Mesendoderm (in vitro differentiated cells): ENCODE measurements at regions not wholly inside any gene's neighbourhood (a gene's known extent, or its start where the extent isn't known, plus 50 kb on each side); places are given as distances from the start of the nearest gene placed in this dataset.
A peak's percentile ranks its signal among the peaks of the same experiment; 100 is the strongest.
"Not testable (repeated sequence)": the region's sequence is repeated elsewhere in the genome, so short reads cannot be mapped to it uniquely, and the experiment has no call there.

Experiments
- DNase-seq: peaks from one replicate; pipeline ENCODE4 v3.0.0; 2013
- H2AK5ac ChIP-seq: 2 replicates; pipeline ENCODE4 v1.6.1; 2013; ENCODE audit warnings: low read length, inconsistent platforms
- H2BK120ac ChIP-seq: 2 replicates; pipeline ENCODE4 v1.6.1; 2013; ENCODE audit warnings: low read depth, mild to moderate bottlenecking, low read length, moderate library complexity, mixed read lengths
- H2BK15ac ChIP-seq: replicated peaks from 2 replicates; pipeline ENCODE4 v1.6.1; 2013; ENCODE audit warnings: low read depth, mild to moderate bottlenecking, moderate library complexity
- H2BK5ac ChIP-seq: 2 replicates; pipeline ENCODE4 v1.6.1; 2013; ENCODE audit warnings: low read length, inconsistent platforms
- H3K18ac ChIP-seq: 2 replicates; pipeline ENCODE4 v1.6.1; 2013; ENCODE audit warnings: mild to moderate bottlenecking, low read length, mixed read lengths
- H3K23ac ChIP-seq: one replicate; pipeline ENCODE4 v1.6.1; 2013; ENCODE audit warnings: low read length
- H3K27ac ChIP-seq: 2 replicates; pipeline ENCODE4 v1.5.1; 2013; ENCODE audit warnings: low read depth, mild to moderate bottlenecking, inconsistent platforms, low read length, moderate library complexity
- H3K27me3 ChIP-seq: 2 replicates; pipeline ENCODE4 v1.6.1; 2013; ENCODE audit warnings: low read length, control low read depth, mild to moderate bottlenecking, inconsistent platforms; ENCODE audit not compliant: insufficient read depth, poor library complexity
- H3K36me3 ChIP-seq: 2 replicates; pipeline ENCODE4 v1.6.1; 2013; ENCODE audit warnings: low read length, inconsistent platforms; ENCODE audit not compliant: control insufficient read depth, insufficient read depth
- H3K4ac ChIP-seq: one replicate; pipeline ENCODE4 v1.6.1; 2013; ENCODE audit warnings: low read depth, mild to moderate bottlenecking, low read length, moderate library complexity
- H3K4me1 ChIP-seq: 2 replicates; pipeline ENCODE4 v1.6.1; 2013; ENCODE audit warnings: low read depth, low read length, inconsistent platforms; ENCODE audit not compliant: control insufficient read depth
- H3K4me2 ChIP-seq: 2 replicates; pipeline ENCODE4 v1.6.1; 2013; ENCODE audit warnings: low read length
- H3K4me3 ChIP-seq: 2 replicates; pipeline ENCODE4 v1.5.1; 2013; ENCODE audit warnings: mild to moderate bottlenecking, low read length
- H3K56ac ChIP-seq: one replicate; pipeline ENCODE4 v1.6.1; 2013; ENCODE audit warnings: low read length
- H3K79me1 ChIP-seq: 2 replicates; pipeline ENCODE4 v1.6.1; 2013; ENCODE audit warnings: low read length, inconsistent platforms
- H3K79me2 ChIP-seq: 2 replicates; pipeline ENCODE4 v1.6.1; 2013; ENCODE audit warnings: mild to moderate bottlenecking, low read length; ENCODE audit not compliant: control insufficient read depth, insufficient read depth
- H3K9ac ChIP-seq: 2 replicates; pipeline ENCODE4 v1.6.1; 2013; ENCODE audit warnings: low read length, inconsistent platforms
- H4K5ac ChIP-seq: one replicate; pipeline ENCODE4 v1.6.1; 2013; ENCODE audit warnings: low read length
- H4K8ac ChIP-seq: one replicate; pipeline ENCODE4 v1.6.1; 2013; ENCODE audit warnings: low read depth, mild to moderate bottlenecking, control low read depth, low read length, moderate library complexity
- WGBS: extraction: QIAGEN DNeasy Blood & Tissue Kit; methylation state at CpG from one replicate; pipeline ENCODE4 v1.1.7; 2013; ENCODE audit warnings: low lambda C conversion rate, missing lambda C conversion rate; ENCODE audit not compliant: insufficient coverage; ENCODE audit errors: extremely low coverage; 5-methylcytosine and 5-hydroxymethylcytosine counted together

GRCh38 chr9:89861371-89861770 lies 256.6 kb downstream of the GADD45G start:
- H3K23ac ChIP-seq, H3K79me2 ChIP-seq, H3K36me3 ChIP-seq, H3K79me1 ChIP-seq, H2BK120ac ChIP-seq, H2BK15ac ChIP-seq, H3K9ac ChIP-seq, H3K56ac ChIP-seq, DNase-seq, H3K18ac ChIP-seq, H3K4me3 ChIP-seq, H4K5ac ChIP-seq, H3K27me3 ChIP-seq, H4K8ac ChIP-seq, H3K4me2 ChIP-seq, H3K4ac ChIP-seq, H2BK5ac ChIP-seq, H3K27ac ChIP-seq, H3K4me1 ChIP-seq, H2AK5ac ChIP-seq: not testable (repeated sequence)
- no CpG with 5 or more reads among the region's 5 CpGs for WGBS

GRCh38 chr9:89862316-89862715 lies 257.5 kb downstream of the GADD45G start:
- Histone ChIP-seq H3K4ac (no peak overlapping the region), H3K23ac (no peak overlapping the region), H3K27me3 (no peaks in the 10 kb centered on the region), H4K5ac (no peak overlapping the region), H2AK5ac (no peak overlapping the region), H3K18ac (no peak overlapping the region), H3K79me1 (no peaks in the 10 kb centered on the region), H2BK120ac (no peak overlapping the region), H3K36me3 (no peaks in the 10 kb centered on the region), H3K9ac (no peak overlapping the region), H2BK5ac (no peak overlapping the region), H4K8ac (no peak overlapping the region), H3K27ac (no peak overlapping the region), H2BK15ac (no peak overlapping the region), H3K4me3 (no peak overlapping the region), H3K79me2 (no peaks in the 10 kb centered on the region), H3K56ac (no peak overlapping the region), H3K4me1 (peaks cover 6% of the 10 kb centered on the region), H3K4me2 (no peak overlapping the region)
- no CpG with 5 or more reads among the region's 4 CpGs for WGBS
- DNase-seq, result no peak

- Histone ChIP-seq H3K79me2 (no peaks in the 10 kb centered on the region), H2BK15ac (no peak overlapping the region), H4K8ac (no peak overlapping the region), H3K23ac (no peak overlapping the region), H3K4me3 (no peak overlapping the region), H3K18ac (no peak overlapping the region), H3K9ac (no peak overlapping the region), H3K27me3 (no peaks in the 10 kb centered on the region), H3K36me3 (no peaks in the 10 kb centered on the region), H2BK120ac (no peak overlapping the region), H3K79me1 (no peaks in the 10 kb centered on the region), H2BK5ac (no peak overlapping the region), H3K4ac (no peak overlapping the region), H4K5ac (no peak overlapping the region), H3K4me1 (peaks cover 6% of the 10 kb centered on the region), H3K56ac (peak overlapping the region; percentile 45), H3K4me2 (no peak overlapping the region), H3K27ac (no peak overlapping the region), H2AK5ac (no peak overlapping the region)
- DNase-seq, result no peak
- WGBS, result no CpG with 5 or more reads among the region's 8 CpGs
Measured at GRCh38 chr9:89863141-89863540, 258.3 kb downstream of the GADD45G start.

GRCh38 chr9:89863837-89864236 lies 259.0 kb downstream of the GADD45G start:
- no peaks in the 10 kb centered on the region for H3K79me2 ChIP-seq

GRCh38 chr9:89864257-89864656 lies 259.4 kb downstream of the GADD45G start:
- Histone ChIP-seq H3K79me1 (no peaks in the 10 kb centered on the region), H3K23ac (no peak overlapping the region), H3K18ac (no peak overlapping the region), H2AK5ac (no peak overlapping the region), H3K79me2 (no peaks in the 10 kb centered on the region), H4K8ac (no peak overlapping the region), H3K9ac (no peak overlapping the region), H3K27me3 (no peaks in the 10 kb centered on the region), H3K56ac (no peak overlapping the region), H3K4me2 (no peak overlapping the region), H3K36me3 (no peaks in the 10 kb centered on the region), H3K27ac (no peak overlapping the region), H3K4me1 (peaks cover 6% of the 10 kb centered on the region), H2BK15ac (no peak overlapping the region), H3K4me3 (no peak overlapping the region), H2BK120ac (no peak overlapping the region), H2BK5ac (no peak overlapping the region), H3K4ac (no peak overlapping the region), H4K5ac (no peak overlapping the region)
- no peak for DNase-seq
- WGBS, result no CpG with 5 or more reads among the region's 5 CpGs

More at GRCh38 chr9:89863837-89864236, 259.0 kb downstream of the GADD45G start:
- no peak overlapping the region for H3K9ac ChIP-seq
- no peak overlapping the region for H2BK5ac ChIP-seq
- H4K8ac ChIP-seq, result no peak overlapping the region
- H3K18ac ChIP-seq, result no peak overlapping the region
- no peak overlapping the region for H3K56ac ChIP-seq
- no peaks in the 10 kb centered on the region for H3K27me3 ChIP-seq
- WGBS, result no CpG with 5 or more reads among the region's 6 CpGs
- no peak overlapping the region for H2BK120ac ChIP-seq
- H3K4me2 ChIP-seq, result no peak overlapping the region
- H3K27ac ChIP-seq, result no peak overlapping the region
- no peak overlapping the region for H2BK15ac ChIP-seq
- H3K23ac ChIP-seq, result no peak overlapping the region
- H3K79me1 ChIP-seq, result no peaks in the 10 kb centered on the region
- no peak for DNase-seq
- H3K4me1 ChIP-seq, result peaks cover 6% of the 10 kb centered on the region
- H3K36me3 ChIP-seq, result no peaks in the 10 kb centered on the region
- H4K5ac ChIP-seq, result no peak overlapping the region
- no peak overlapping the region for H3K4ac ChIP-seq
- no peak overlapping the region for H2AK5ac ChIP-seq
- H3K4me3 ChIP-seq, result no peak overlapping the region

- Histone ChIP-seq H4K8ac (no peak overlapping the region), H3K56ac (no peak overlapping the region), H2AK5ac (no peak overlapping the region), H3K4me3 (no peak overlapping the region), H3K23ac (no peak overlapping the region), H3K18ac (no peak overlapping the region), H3K4ac (no peak overlapping the region), H3K9ac (no peak overlapping the region), H3K79me1 (no peaks in the 10 kb centered on the region), H3K36me3 (no peaks in the 10 kb centered on the region), H2BK120ac (no peak overlapping the region), H3K79me2 (no peaks in the 10 kb centered on the region), H3K27ac (no peak overlapping the region), H2BK15ac (no peak overlapping the region), H3K4me1 (peaks cover 6% of the 10 kb centered on the region), H3K4me2 (no peak overlapping the region), H3K27me3 (no peaks in the 10 kb centered on the region), H2BK5ac (no peak overlapping the region), H4K5ac (no peak overlapping the region)
- no CpG with 5 or more reads among the region's 4 CpGs for WGBS
- DNase-seq, result no peak
Measured at GRCh38 chr9:89864731-89865130, 259.9 kb downstream of the GADD45G start.
